K562 (cell line): ENCODE measurements at regions not wholly inside any gene's neighbourhood (a gene's known extent, or its start where the extent isn't known, plus 50 kb on each side); places are given as distances from the start of the nearest gene placed in this dataset.

ENCODE experiments used
- ATAC-seq: fragments of 200-7000 bp; cut with Tn5 transposase; 3 replicates; pipeline ENCODE4 v1.9.1; 2020; ENCODE audit warnings: moderate library complexity
- BruUV-seq: library from RNA; stranded (reverse); fragments of 400-500 nt; replicated peaks from 2 replicates; lab custom pipeline; 2021; lab: Mats Ljungman, UMichigan
- CTCF ChIA-PET: fragments of 300-600 bp; formaldehyde crosslinking; extraction: SDS; loops from one replicate; lab custom pipeline; 2021; ENCODE audit warnings: low intra/inter-chr PET ratio; lab: Yijun Ruan, JAX
- POLR2A ChIA-PET: fragments of 300-600, 350-650 bp; sonication (Branson Sonifier 250); formaldehyde crosslinking; extraction: SDS; loops from one replicate; lab custom pipeline; 2021; ENCODE audit warnings: antibody characterized with exemption, inconsistent platforms; lab: Yijun Ruan, JAX
- DNase-seq, 4 experiments: peaks; one replicate each; pipeline versions ENCODE4 v3.0.0 to v3.0.0-alpha.2; 2011 to 2018; ENCODE audit warnings: low spot score in 3 of 4, mixed read lengths in 3 of 4; ENCODE audit errors: extremely low read depth in 1 of 4
- FAIRE-seq: peaks from 2 replicates; lab custom pipeline; 2011; peaks lifted over from hg19 to GRCh38; lab: Jason Lieb, UNC
- H2AFZ ChIP-seq: 2 replicates; pipeline ENCODE4 v1.6.0; 2011; ENCODE audit warnings: low read depth, low read length, control low read depth, inconsistent platforms
- H3K27ac ChIP-seq: fragments of 200-600 bp; 3 replicates; pipeline ENCODE4 v1.8.0; 2011; ENCODE audit warnings: low read depth, mild to moderate bottlenecking, control low read depth, inconsistent platforms, low read length, moderate library complexity, mixed read lengths; ENCODE audit errors: extremely low read depth
- H3K27me3 ChIP-seq, 2 experiments: fragments of 300-600 bp in 1 of 2; 2 replicates in 1 of 2; 3 replicates in 1 of 2; pipeline versions ENCODE4 v1.6.0 to v1.8.0; 2011; ENCODE audit warnings: inconsistent platforms in 2 of 2, low read length in 2 of 2, mild to moderate bottlenecking in 1 of 2, mixed read lengths in 1 of 2, moderate library complexity in 1 of 2; ENCODE audit not compliant: control insufficient read depth in 2 of 2, insufficient read depth in 2 of 2
- H3K36me3 ChIP-seq: fragments of 300-600 bp; 3 replicates; pipeline ENCODE4 v1.8.0; 2011; ENCODE audit warnings: mild to moderate bottlenecking, low read length, inconsistent platforms; ENCODE audit not compliant: control insufficient read depth, insufficient read depth
- H3K4me1 ChIP-seq, 2 experiments: fragments of 200-600 bp in 1 of 2; replicated peaks in 1 of 2; 2 replicates in 1 of 2; 3 replicates in 1 of 2; pipeline versions ENCODE4 v1.5.1 to v1.8.0; 2011; ENCODE audit warnings: inconsistent platforms in 2 of 2, low read length in 2 of 2, mild to moderate bottlenecking in 1 of 2, mixed read lengths in 1 of 2, moderate library complexity in 1 of 2; ENCODE audit not compliant: control insufficient read depth in 2 of 2, insufficient read depth in 2 of 2
- H3K4me2 ChIP-seq: 2 replicates; pipeline ENCODE4 v1.6.1; 2011; ENCODE audit warnings: low read length, control low read depth, inconsistent platforms, mixed read lengths; ENCODE audit not compliant: insufficient read depth
- H3K4me3 ChIP-seq: fragments of 200-600 bp; sonication (generic), shearing (Covaris generic); 2 replicates; pipeline ENCODE4 v1.5.1; 2016; ENCODE audit warnings: control low read depth, inconsistent platforms
- H3K79me2 ChIP-seq: fragments of 200-600 bp; 3 replicates; pipeline ENCODE4 v1.8.0; 2011; ENCODE audit warnings: low read length, inconsistent platforms; ENCODE audit not compliant: control insufficient read depth, insufficient read depth
- H3K9ac ChIP-seq, 2 experiments: 2 replicates each; pipeline versions ENCODE4 v1.6.0 to v1.6.1; 2011; ENCODE audit warnings: low read depth in 2 of 2, low read length in 2 of 2, control low read depth in 1 of 2, inconsistent platforms in 1 of 2, mild to moderate bottlenecking in 1 of 2, mixed read lengths in 1 of 2; ENCODE audit not compliant: insufficient read depth in 1 of 2
- H3K9me1 ChIP-seq: one replicate; pipeline ENCODE4 v1.6.0; 2011; ENCODE audit warnings: inconsistent platforms, mild to moderate bottlenecking, low read length, moderate library complexity; ENCODE audit not compliant: control insufficient read depth, insufficient read depth
- H3K9me3 ChIP-seq: replicated peaks from 2 replicates; pipeline ENCODE4 v1.5.1; 2011; ENCODE audit warnings: low read depth, low read length, inconsistent platforms; ENCODE audit not compliant: control insufficient read depth, insufficient read depth
- H4K20me1 ChIP-seq: replicated peaks from 2 replicates; pipeline ENCODE4 v1.6.1; 2011; ENCODE audit warnings: low read length, inconsistent platforms, mixed read lengths; ENCODE audit not compliant: control insufficient read depth, insufficient read depth
- CBFB ChIP-seq: sonication (generic); formaldehyde crosslinking; IDR thresholded peaks from 2 replicates; pipeline ENCODE4 v1.4.0; 2020; ENCODE audit warnings: mild to moderate bottlenecking, missing genetic modification reagents
- CREM ChIP-seq: IDR thresholded peaks from 2 replicates; pipeline ENCODE4 v1.6.1; 2014; ENCODE audit warnings: antibody characterized with exemption, low read depth
- DNMT1 ChIP-seq: fragments of 450-650 bp; IDR thresholded peaks from 2 replicates; pipeline ENCODE4 v1.6.1; 2016; ENCODE audit warnings: antibody characterized with exemption, mild to moderate bottlenecking
- EZH2 ChIP-seq: IDR thresholded peaks from 2 replicates; pipeline ENCODE4 v1.6.1; 2012; ENCODE audit warnings: low read depth, mild to moderate bottlenecking, inconsistent platforms, low read length, borderline replicate concordance
- KDM2B ChIP-seq: fragments of 250-450 bp; sonication (Bioruptor Pico); IDR thresholded peaks from 2 replicates; pipeline ENCODE4 v1.8.0; 2021; ENCODE audit warnings: mild to moderate bottlenecking, moderate library complexity
- MTF1 ChIP-seq: fragments of 250-450 bp; sonication (Bioruptor Pico); IDR thresholded peaks from 2 replicates; pipeline ENCODE4 v1.9.0; 2021; ENCODE audit warnings: moderate library complexity, mild to moderate bottlenecking, inconsistent platforms, borderline replicate concordance
- PCBP2 ChIP-seq: fragments of 200-400 bp; formaldehyde crosslinking; IDR thresholded peaks from 2 replicates; pipeline ENCODE4 v1.6.1; 2018; ENCODE audit warnings: low read length, low read depth, mild to moderate bottlenecking, moderate library complexity; ENCODE audit not compliant: poor library complexity, severe bottlenecking
- PML ChIP-seq: IDR thresholded peaks from 2 replicates; pipeline ENCODE4 v1.6.1; 2012; ENCODE audit warnings: low read length, inconsistent platforms
- PYGO2 ChIP-seq: fragments of 450-650 bp; IDR thresholded peaks from 2 replicates; pipeline ENCODE4 v1.6.1; 2016; ENCODE audit warnings: mild to moderate bottlenecking, missing genetic modification characterization, moderate library complexity, missing compliant biosample characterization
- SMARCC2 ChIP-seq: fragments of 450-650 bp; IDR thresholded peaks from 2 replicates; pipeline ENCODE4 v1.6.1; 2017; ENCODE audit warnings: antibody characterized with exemption, moderate library complexity, mild to moderate bottlenecking, low read depth
- SMARCE1 ChIP-seq: fragments of 450-650 bp; IDR thresholded peaks from 2 replicates; pipeline ENCODE4 v1.7.1; 2016; ENCODE audit warnings: mild to moderate bottlenecking
- TEAD1 ChIP-seq, 2 experiments: fragments of 450-650 bp in 1 of 2; sonication (generic) in 1 of 2; formaldehyde crosslinking; IDR thresholded peaks; 2 replicates each; pipeline versions ENCODE4 v1.4.0 to v1.8.0; 2020 to 2022; ENCODE audit warnings: mild to moderate bottlenecking in 2 of 2, missing genetic modification reagents in 1 of 2
- TGIF2 ChIP-seq: sonication (generic); formaldehyde crosslinking; IDR thresholded peaks from 2 replicates; pipeline ENCODE4 v1.8.1; 2022; ENCODE audit warnings: mild to moderate bottlenecking, missing genetic modification reagents, moderate library complexity
- ZNF197 ChIP-seq: fragments of 200-800 bp; sonication (Bioruptor generic); IDR thresholded peaks from 2 replicates; pipeline ENCODE4 v1.6.1; 2016; ENCODE audit warnings: low read depth, missing genetic modification characterization, missing compliant biosample characterization
- ZNF217 ChIP-seq: sonication (generic); formaldehyde crosslinking; IDR thresholded peaks from 2 replicates; pipeline ENCODE4 v1.8.0; 2022; ENCODE audit warnings: mild to moderate bottlenecking, missing genetic modification reagents
- ZNF699 ChIP-seq: fragments of 250-450 bp; sonication (Bioruptor Pico); IDR thresholded peaks from 2 replicates; pipeline ENCODE4 v1.8.0; 2021; ENCODE audit warnings: mild to moderate bottlenecking, moderate library complexity; ENCODE audit not compliant: insufficient replicate concordance
- ZSCAN29 ChIP-seq: fragments of 450-650 bp; IDR thresholded peaks from 2 replicates; pipeline ENCODE4 v1.6.1; 2017
- WGBS: fragments of 100-300 bp; shearing (Covaris generic); methylation state at CpG from one replicate; pipeline ENCODE4 v1.1.6; 2016; ENCODE audit warnings: low coverage, mixed read lengths; ENCODE audit not compliant: insufficient coverage; ENCODE audit errors: missing lambda C conversion rate; 5-methylcytosine and 5-hydroxymethylcytosine counted together
- in situ Hi-C: fragments of 300-500 bp; cut with MboI; formaldehyde crosslinking; loops from 4 replicates; pipeline ENCODE4 v1.15.0; 2018; ENCODE audit warnings: inconsistent platforms, mixed read lengths
- intact Hi-C: fragments of 100-400 bp; cut with micrococcal nuclease; formaldehyde crosslinking; loops from 2 replicates; pipeline ENCODE4 v1.14.2; 2022
- TF ChIP-seq, protein P1 (sequence below): fragments of 450-650 bp; IDR thresholded peaks from 2 replicates; pipeline ENCODE4 v1.6.1; 2017; ENCODE audit warnings: mild to moderate bottlenecking, moderate library complexity

DNA sequence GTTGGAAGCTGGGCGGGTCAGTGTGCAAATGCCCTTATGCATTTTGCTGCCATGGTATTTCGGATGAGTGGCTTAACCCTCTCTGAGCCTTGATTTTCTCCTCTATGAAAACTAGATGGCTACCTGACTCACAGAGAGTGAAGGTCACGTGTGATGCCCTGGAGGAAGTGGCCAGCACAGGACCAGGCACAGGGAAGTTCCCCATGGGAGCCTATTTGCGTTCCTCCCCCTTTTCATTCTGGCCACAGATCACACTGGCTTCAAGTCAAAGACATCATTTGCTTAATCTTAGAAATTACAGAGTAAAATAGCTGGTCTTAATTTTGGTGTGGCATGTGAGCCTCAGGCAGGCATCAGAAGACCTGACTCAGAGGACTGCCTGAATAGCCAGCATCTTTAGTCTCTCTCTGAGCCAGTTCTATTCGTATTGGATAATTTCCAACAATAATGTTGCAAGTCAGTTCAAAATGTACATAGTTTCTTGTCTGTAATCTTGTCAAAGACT lies 57.6 kb upstream of the CD302 start:
- H3K79me2 ChIP-seq: no peaks in the 10 kb centered on the region
- no peaks in the 10 kb centered on the region for H3K9me3 ChIP-seq
- H3K4me3 ChIP-seq: no peak overlapping the region
- ChIA-PET POLR2A (interaction anchor here (0.7 kb wide), 1 partner anchor 469 kb away, joined by 3 read pairs; no protein-coding TSS in a partner anchor), CTCF (no interaction called here)
- no peak overlapping the region for H3K4me2 ChIP-seq
- 0% methylated on average over 5 of the region's 5 CpGs for WGBS
- DNase-seq: no peak
- H3K4me1 ChIP-seq: no peaks in the 10 kb centered on the region
- no peaks in the 10 kb centered on the region for H3K36me3 ChIP-seq
- TF ChIP-seq TEAD1 (CRISPR knock-in tag; IDR thresholded peaks at IDR 0.05) (no peak), KDM2B (no peak), ZSCAN29 (no peak), SMARCC2 (no peak), MTF1 (CRISPR knock-in tag) (no peak), DNMT1 (no peak), CREM (no peak)
- intact Hi-C loops: no loop called here
- peaks cover 5 to 6% of the 10 kb centered on the region in 2 experiments; a peak in 3 of 5 replicates for H3K27me3 ChIP-seq
- H4K20me1 ChIP-seq: no peaks in the 10 kb centered on the region
- ATAC-seq: no peak
- no peak overlapping the region for H3K9ac ChIP-seq
- no peak overlapping the region for H3K27ac ChIP-seq
- no peaks in the 10 kb centered on the region for H3K9me1 ChIP-seq
- in situ Hi-C loops: no loop called here
- no peak overlapping the region for H2AFZ ChIP-seq
- no peak for FAIRE-seq
- BruUV-seq: no TSS peak

DNA sequence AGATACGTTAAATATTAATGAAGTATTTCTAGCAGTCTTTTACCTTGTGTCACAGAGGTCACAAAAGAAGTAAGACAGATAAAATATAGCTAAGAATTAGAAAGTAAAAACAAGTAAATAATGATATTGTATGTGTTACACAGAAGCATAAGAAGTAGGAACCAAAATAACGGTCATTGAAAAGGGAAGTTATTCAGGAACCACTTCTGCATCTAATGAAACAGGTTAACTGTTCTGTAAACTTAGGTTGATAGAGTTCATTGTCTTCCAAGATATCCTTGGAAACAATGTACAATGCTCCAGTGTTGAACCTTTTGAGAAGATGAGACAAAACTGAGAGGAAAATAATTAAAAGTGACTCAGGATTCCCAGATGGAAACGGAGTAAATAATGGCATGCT lies 57.1 kb upstream of the CD302 start:
- H3K4me1 ChIP-seq: no peaks in the 10 kb centered on the region
- H3K27ac ChIP-seq: no peak overlapping the region
- 4% methylated on average over 3 of the region's 3 CpGs for WGBS
- CTCF ChIA-PET: no interaction called here
- ATAC-seq (no peak), DNase-seq (no peak), FAIRE-seq (no peak)
- BruUV-seq: no TSS peak
- POLR2A ChIA-PET: interaction anchor here (0.7 kb wide), 1 partner anchor 469 kb away, joined by 3 read pairs; no protein-coding TSS in a partner anchor
- H3K9ac ChIP-seq: no peak overlapping the region
- intact Hi-C loops: no loop called here
- no peak overlapping the region for H2AFZ ChIP-seq
- H3K4me2 ChIP-seq: no peak overlapping the region
- H3K36me3 ChIP-seq: no peaks in the 10 kb centered on the region
- no peaks in the 10 kb centered on the region for H3K79me2 ChIP-seq
- H3K9me3 ChIP-seq: no peaks in the 10 kb centered on the region
- in situ Hi-C loops: no loop called here
- peaks cover 5 to 6% of the 10 kb centered on the region in 2 experiments; a peak in 3 of 5 replicates for H3K27me3 ChIP-seq
- no peaks in the 10 kb centered on the region for H3K9me1 ChIP-seq
- H3K4me3 ChIP-seq: no peak overlapping the region
- H4K20me1 ChIP-seq: no peaks in the 10 kb centered on the region
- TF ChIP-seq ZNF217 (CRISPR knock-in tag): no peak
- no peak for TF ChIP-seq KDM2B
- no peak for TF ChIP-seq SMARCE1
- TF ChIP-seq PCBP2: no peak
- no peak for TF ChIP-seq TGIF2
- TF ChIP-seq, protein P1, sequence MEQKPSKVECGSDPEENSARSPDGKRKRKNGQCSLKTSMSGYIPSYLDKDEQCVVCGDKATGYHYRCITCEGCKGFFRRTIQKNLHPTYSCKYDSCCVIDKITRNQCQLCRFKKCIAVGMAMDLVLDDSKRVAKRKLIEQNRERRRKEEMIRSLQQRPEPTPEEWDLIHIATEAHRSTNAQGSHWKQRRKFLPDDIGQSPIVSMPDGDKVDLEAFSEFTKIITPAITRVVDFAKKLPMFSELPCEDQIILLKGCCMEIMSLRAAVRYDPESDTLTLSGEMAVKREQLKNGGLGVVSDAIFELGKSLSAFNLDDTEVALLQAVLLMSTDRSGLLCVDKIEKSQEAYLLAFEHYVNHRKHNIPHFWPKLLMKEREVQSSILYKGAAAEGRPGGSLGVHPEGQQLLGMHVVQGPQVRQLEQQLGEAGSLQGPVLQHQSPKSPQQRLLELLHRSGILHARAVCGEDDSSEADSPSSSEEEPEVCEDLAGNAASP: no peak
- TF ChIP-seq EZH2: no peak
- TF ChIP-seq PML: no peak
- TF ChIP-seq CBFB (CRISPR knock-in tag): no peak
- no peak for TF ChIP-seq PYGO2
- no peak for TF ChIP-seq ZNF197 (CRISPR knock-in tag)
- TF ChIP-seq ZNF699 (CRISPR knock-in tag): no peak
